PFSK-1 (cell line): ENCODE measurements at regions not wholly inside any gene's neighbourhood (a gene's known extent, or its start where the extent isn't known, plus 50 kb on each side); places are given as distances from the start of the nearest gene placed in this dataset.

Source experiments
- POLR2AphosphoS5 ChIP-seq: IDR thresholded peaks from 2 replicates; pipeline ENCODE4 v1.6.1; 2012; ENCODE audit warnings: low read depth, mild to moderate bottlenecking, control low read depth, low read length, moderate library complexity
- SIN3A ChIP-seq: IDR thresholded peaks from 2 replicates; pipeline ENCODE4 v1.6.1; 2012; ENCODE audit warnings: mild to moderate bottlenecking, low read length, moderate library complexity, borderline replicate concordance; ENCODE audit not compliant: insufficient read depth
- TAF1 ChIP-seq: IDR thresholded peaks from 2 replicates; pipeline ENCODE4 v1.6.1; 2012; ENCODE audit warnings: low read length, control low read depth, borderline replicate concordance; ENCODE audit not compliant: insufficient read depth

GRCh38 chr2:35591886-35592285 lies 763.7 kb upstream of the CRIM1 start:
- no peak for TF ChIP-seq TAF1
- no peak for TF ChIP-seq POLR2AphosphoS5
- TF ChIP-seq SIN3A: no peak
